HFFc6 (cell line): ENCODE measurements at regions not wholly inside any gene's neighbourhood (a gene's known extent, or its start where the extent isn't known, plus 50 kb on each side); places are given as distances from the start of the nearest gene placed in this dataset.
"Not testable (repeated sequence)": the region's sequence is repeated elsewhere in the genome, so short reads cannot be mapped to it uniquely, and the experiment has no call there.

Source experiments
- DNase-seq: peaks from one replicate; pipeline ENCODE4 v3.0.0-alpha.2; 2018
- H3K27ac Mint-ChIP-seq: 2 replicates; pipeline ENCODE4 v1.8.0; 2020; ENCODE audit warnings: mild to moderate bottlenecking, mixed read lengths
- H3K27me3 Mint-ChIP-seq: 2 replicates; pipeline ENCODE4 v1.8.0; 2021; ENCODE audit warnings: mild to moderate bottlenecking, moderate library complexity, mixed read lengths; ENCODE audit not compliant: insufficient read depth
- H3K36me3 Mint-ChIP-seq: 2 replicates; pipeline ENCODE4 v1.8.0; 2021; ENCODE audit warnings: low read depth, mixed read lengths
- H3K4me1 Mint-ChIP-seq: 2 replicates; pipeline ENCODE4 v1.8.0; 2020; ENCODE audit warnings: low read depth, mixed read lengths
- H3K4me3 Mint-ChIP-seq: 2 replicates; pipeline ENCODE4 v1.8.0; 2020; ENCODE audit warnings: mild to moderate bottlenecking, moderate library complexity, mixed read lengths
- H3K9me3 Mint-ChIP-seq: 2 replicates; pipeline ENCODE4 v1.8.0; 2020; ENCODE audit warnings: mild to moderate bottlenecking, mixed read lengths
- CTCF ChIP-seq: fragments of 200-600 bp; sonication (generic); IDR thresholded peaks from 2 replicates; pipeline ENCODE4 v1.5.0; 2021; ENCODE audit warnings: antibody characterized with exemption, mild to moderate bottlenecking

- H3K36me3 Mint-ChIP-seq: no peaks in the 10 kb centered on the region
- DNase-seq: no peak
- TF ChIP-seq CTCF: no peak
- H3K4me3 Mint-ChIP-seq: no peak overlapping the region
- peaks cover 3% of the 10 kb centered on the region; the same call in 1 of the 2 replicates for H3K9me3 Mint-ChIP-seq
- no peaks in the 10 kb centered on the region; the same call in 1 of the 2 replicates for H3K4me1 Mint-ChIP-seq
- H3K27me3 Mint-ChIP-seq: peaks cover 2% of the 10 kb centered on the region
- H3K27ac Mint-ChIP-seq: no peak overlapping the region
Measured at GRCh38 chr21:15208786-15209185, 144.0 kb upstream of the NRIP1 start.

GRCh38 chr21:15209224-15209623 is 144.4 kb upstream of the NRIP1 start:
- no peak for DNase-seq
- TF ChIP-seq CTCF: no peak
- Mint-ChIP-seq H3K4me3 (no peak overlapping the region), H3K36me3 (no peaks in the 10 kb centered on the region), H3K27me3 (peaks cover 2% of the 10 kb centered on the region), H3K27ac (no peak overlapping the region), H3K4me1 (no peaks in the 10 kb centered on the region; the same call in 1 of the 2 replicates), H3K9me3 (peaks cover 3% of the 10 kb centered on the region; the same call in 1 of the 2 replicates)

- H3K36me3 Mint-ChIP-seq: no peaks in the 10 kb centered on the region
- no peaks in the 10 kb centered on the region; the same call in 1 of the 2 replicates for H3K4me1 Mint-ChIP-seq
- H3K27me3 Mint-ChIP-seq: peaks cover 2% of the 10 kb centered on the region
- no peak overlapping the region for H3K27ac Mint-ChIP-seq
- no peak for DNase-seq
- H3K4me3 Mint-ChIP-seq: no peak overlapping the region
- peaks cover 3% of the 10 kb centered on the region; the same call in 1 of the 2 replicates for H3K9me3 Mint-ChIP-seq
- no peak for TF ChIP-seq CTCF
Measured at GRCh38 chr21:15210235-15210678, 145.5 kb upstream of the NRIP1 start.

DNA sequence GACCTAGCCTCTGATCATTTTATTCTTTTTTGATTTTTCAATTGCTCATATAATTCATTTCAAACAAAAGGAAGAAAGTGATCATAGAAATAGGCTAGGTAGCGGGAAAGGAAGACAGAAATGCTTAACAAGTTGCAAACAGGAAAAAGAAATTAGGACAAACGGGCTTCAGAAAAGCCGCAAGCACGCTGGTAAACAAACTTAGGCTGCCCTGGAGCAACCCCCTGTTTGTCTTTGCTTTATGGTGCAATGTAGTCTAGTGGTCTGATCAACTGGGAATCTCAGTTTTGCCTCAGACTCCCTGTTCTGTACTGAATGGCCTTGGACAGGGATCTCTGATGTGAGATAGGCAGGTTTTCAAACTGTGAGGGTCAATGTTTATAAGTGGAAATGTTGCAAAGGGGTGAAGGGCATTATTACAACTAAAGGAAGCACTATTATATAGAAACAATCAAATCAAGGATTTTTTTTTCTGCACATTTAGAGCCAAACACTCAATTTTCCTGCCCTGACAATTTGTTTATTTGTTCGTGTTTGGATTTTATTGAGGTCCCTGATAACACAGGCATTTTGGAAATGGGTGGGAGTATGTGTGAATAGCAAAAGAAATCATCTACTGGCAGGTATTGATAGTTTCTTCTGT is 146.8 kb upstream of the NRIP1 start:
- H3K4me1 Mint-ChIP-seq: no peaks in the 10 kb centered on the region; the same call in 1 of the 2 replicates

DNA sequence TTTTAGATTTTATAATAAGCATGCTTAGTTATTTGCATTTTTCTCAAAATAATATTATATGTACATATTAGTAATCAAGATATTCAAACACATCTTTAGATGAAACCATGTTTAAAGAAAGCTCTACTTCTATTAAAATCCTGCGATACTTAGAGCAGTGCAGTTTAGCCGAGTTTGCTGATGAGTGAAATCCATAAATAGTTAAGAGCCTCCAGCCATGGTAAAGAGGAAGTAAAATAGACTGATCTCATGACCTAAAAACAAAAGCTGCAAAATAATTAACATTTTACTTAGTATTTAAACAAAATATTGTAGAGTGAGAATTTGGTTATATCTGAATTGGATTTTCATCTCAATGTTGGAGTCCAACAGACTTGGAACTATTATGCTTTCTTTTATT is 147.4 kb upstream of the NRIP1 start:
- Mint-ChIP-seq H3K27me3 (peaks cover 2% of the 10 kb centered on the region; the same call in 1 of the 2 replicates), H3K36me3 (no peaks in the 10 kb centered on the region), H3K4me3 (no peak overlapping the region), H3K4me1 (no peaks in the 10 kb centered on the region; the same call in 1 of the 2 replicates), H3K27ac (no peak overlapping the region), H3K9me3 (peaks cover 3% of the 10 kb centered on the region; the same call in 1 of the 2 replicates)
- TF ChIP-seq CTCF: no peak
- no peak for DNase-seq

More for the DNA sequence above, 146.8 kb upstream of the NRIP1 start:
- DNase-seq: no peak
- peaks cover 2% of the 10 kb centered on the region for H3K27me3 Mint-ChIP-seq
- H3K9me3 Mint-ChIP-seq: peaks cover 3% of the 10 kb centered on the region; the same call in 1 of the 2 replicates
- no peak overlapping the region for H3K4me3 Mint-ChIP-seq
- no peaks in the 10 kb centered on the region for H3K36me3 Mint-ChIP-seq
- no peak overlapping the region for H3K27ac Mint-ChIP-seq
- TF ChIP-seq CTCF: no peak

- H3K9me3 Mint-ChIP-seq, H3K27ac Mint-ChIP-seq, H3K36me3 Mint-ChIP-seq, H3K4me3 Mint-ChIP-seq, DNase-seq, H3K27me3 Mint-ChIP-seq: not testable (repeated sequence)
- peaks cover 13% of the 10 kb centered on the region for H3K4me1 Mint-ChIP-seq
Measured at GRCh38 chr21:15218476-15218875, 153.7 kb upstream of the NRIP1 start.
